ENCODE measurements at regions not wholly inside any gene's neighbourhood (a gene's known extent, or its start where the extent isn't known, plus 50 kb on each side); places are given as distances from the start of the nearest gene placed in this dataset.

- H3K4me1 Mint-ChIP-seq = no peaks in the 10 kb centered on the region
- Histone ChIP-seq H3K27ac (ENCODE audit: insufficient read depth, low read length, poor library complexity, severe bottlenecking) (no peak overlapping the region), H3K9me3 (ENCODE audit: control insufficient read depth in 2 of 2, low read length in 2 of 2) (no peaks in the 10 kb centered on the region), H3K36me3 (ENCODE audit: control insufficient read depth, insufficient read depth, low read length) (no peaks in the 10 kb centered on the region), H3K4me1 (ENCODE audit: control insufficient read depth, insufficient read depth, low read length, poor library complexity, severe bottlenecking) (no peaks in the 10 kb centered on the region), H3K4me3 (ENCODE audit: low read depth, low read length) (no peak overlapping the region), H3K27me3 (ENCODE audit: control insufficient read depth, insufficient read depth, low read length) (no peaks in the 10 kb centered on the region)
- DNase-seq (no peak), ATAC-seq (ENCODE audit: low read depth in 2 of 2) (no peak)
- H3K27me3 Mint-ChIP-seq = no peaks in the 10 kb centered on the region
- H3K27ac Mint-ChIP-seq = no peak overlapping the region
- H3K36me3 Mint-ChIP-seq = no peaks in the 10 kb centered on the region
- peaks cover 0 to 3% (median 0%) of the 10 kb centered on the region in 7 donors for H3K9me3 Mint-ChIP-seq
- no peak overlapping the region for H3K4me3 Mint-ChIP-seq
Observed at GRCh38 chr2:102929721-102930120, 167.9 kb downstream of the TMEM182 start.

DNA sequence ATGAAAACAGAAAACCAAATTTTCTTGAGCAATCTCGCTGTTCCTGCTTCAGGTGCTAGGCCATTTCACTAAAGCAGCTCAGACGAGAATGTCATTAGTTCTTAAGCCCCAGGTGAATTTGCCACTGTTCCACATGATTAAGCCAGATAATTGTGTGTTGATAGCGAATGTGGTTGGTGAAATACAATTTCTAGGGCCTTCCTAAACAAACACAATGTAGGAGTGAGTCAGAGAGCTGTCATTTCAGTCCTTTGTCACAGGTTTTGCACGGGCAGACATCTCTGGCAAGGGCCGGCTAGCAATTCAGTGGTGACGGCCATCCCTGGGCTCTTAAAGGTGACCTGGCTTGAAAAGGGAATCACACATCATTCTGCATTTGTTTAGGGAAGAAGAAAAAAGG, 170.7 kb downstream of the TMEM182 start:
- DNase-seq = no peak
- no peaks in the 10 kb centered on the region for H3K27me3 Mint-ChIP-seq
- peaks cover 0 to 3% (median 0%) of the 10 kb centered on the region in 7 donors for H3K9me3 Mint-ChIP-seq
- H3K36me3 Mint-ChIP-seq = no peaks in the 10 kb centered on the region
- no peaks in the 10 kb centered on the region for H3K4me1 Mint-ChIP-seq
- H3K27ac Mint-ChIP-seq = no peak overlapping the region
- no peak for ATAC-seq (ENCODE audit: low read depth in 2 of 2)
- Histone ChIP-seq H3K36me3 (ENCODE audit: control insufficient read depth, insufficient read depth, low read length) (no peaks in the 10 kb centered on the region), H3K4me3 (ENCODE audit: low read depth, low read length) (no peak overlapping the region), H3K27me3 (ENCODE audit: control insufficient read depth, insufficient read depth, low read length) (no peaks in the 10 kb centered on the region), H3K27ac (ENCODE audit: insufficient read depth, low read length, poor library complexity, severe bottlenecking) (no peak overlapping the region), H3K4me1 (ENCODE audit: control insufficient read depth, insufficient read depth, low read length, poor library complexity, severe bottlenecking) (no peaks in the 10 kb centered on the region), H3K9me3 (ENCODE audit: control insufficient read depth in 2 of 2, low read length in 2 of 2) (no peaks in the 10 kb centered on the region)
- H3K4me3 Mint-ChIP-seq = no peak overlapping the region

- Mint-ChIP-seq H3K4me3 (no peak overlapping the region), H3K9me3 (peaks cover 0 to 10% (median 2%) of the 10 kb centered on the region in 7 donors), H3K27me3 (no peaks in the 10 kb centered on the region), H3K36me3 (no peaks in the 10 kb centered on the region), H3K27ac (no peak overlapping the region), H3K4me1 (no peaks in the 10 kb centered on the region)
- H3K27me3 ChIP-seq (ENCODE audit: control insufficient read depth, insufficient read depth, low read length) = no peaks in the 10 kb centered on the region
- DNase-seq (no peak), ATAC-seq (ENCODE audit: low read depth in 2 of 2) (no peak)
- H3K27ac ChIP-seq (ENCODE audit: insufficient read depth, low read length, poor library complexity, severe bottlenecking) = no peak overlapping the region
- H3K4me3 ChIP-seq (ENCODE audit: low read depth, low read length) = no peak overlapping the region
- H3K9me3 ChIP-seq (ENCODE audit: control insufficient read depth in 2 of 2, low read length in 2 of 2) = no peaks in the 10 kb centered on the region
- H3K4me1 ChIP-seq (ENCODE audit: control insufficient read depth, insufficient read depth, low read length, poor library complexity, severe bottlenecking) = no peaks in the 10 kb centered on the region
- H3K36me3 ChIP-seq (ENCODE audit: control insufficient read depth, insufficient read depth, low read length) = no peaks in the 10 kb centered on the region
Observed at GRCh38 chr2:102939207-102939606, 177.4 kb downstream of the TMEM182 start.

DNA sequence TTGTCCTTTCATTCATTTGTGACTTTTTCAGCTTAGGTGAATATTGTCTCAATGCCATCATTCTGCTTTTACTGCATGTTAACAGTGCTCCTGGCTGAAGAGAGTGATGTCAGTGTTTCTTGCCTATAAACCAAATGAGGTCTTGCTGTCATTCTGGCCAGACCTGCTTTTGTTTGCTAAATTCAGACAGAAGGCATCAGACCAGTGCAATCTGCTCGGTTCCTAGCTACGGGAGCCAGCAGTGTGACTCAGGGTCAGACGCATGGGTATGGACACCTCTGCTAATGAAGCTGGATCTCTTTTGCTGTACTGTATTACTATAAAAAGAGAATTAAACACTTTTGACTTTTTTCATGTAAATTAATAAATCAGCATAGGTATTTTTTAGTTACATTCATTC, 178.9 kb downstream of the TMEM182 start:
- Histone ChIP-seq H3K27me3 (ENCODE audit: control insufficient read depth, insufficient read depth, low read length) (no peaks in the 10 kb centered on the region), H3K4me1 (ENCODE audit: control insufficient read depth, insufficient read depth, low read length, poor library complexity, severe bottlenecking) (no peaks in the 10 kb centered on the region), H3K27ac (ENCODE audit: insufficient read depth, low read length, poor library complexity, severe bottlenecking) (no peak overlapping the region), H3K9me3 (ENCODE audit: control insufficient read depth in 2 of 2, low read length in 2 of 2) (no peaks in the 10 kb centered on the region), H3K36me3 (ENCODE audit: control insufficient read depth, insufficient read depth, low read length) (no peaks in the 10 kb centered on the region), H3K4me3 (ENCODE audit: low read depth, low read length) (no peak overlapping the region)
- Mint-ChIP-seq H3K27ac (no peak overlapping the region), H3K4me1 (no peaks in the 10 kb centered on the region), H3K36me3 (no peaks in the 10 kb centered on the region), H3K4me3 (no peak overlapping the region), H3K27me3 (no peaks in the 10 kb centered on the region), H3K9me3 (peaks cover 0 to 10% (median 4%) of the 10 kb centered on the region in 7 donors)
- ATAC-seq (ENCODE audit: low read depth in 2 of 2) (no peak), DNase-seq (no peak)

GRCh38 chr2:102942107-102942506, 180.3 kb downstream of the TMEM182 start:
- DNase-seq (no peak), ATAC-seq (ENCODE audit: low read depth in 2 of 2) (no peak)
- Histone ChIP-seq H3K4me3 (ENCODE audit: low read depth, low read length) (no peak overlapping the region), H3K27me3 (ENCODE audit: control insufficient read depth, insufficient read depth, low read length) (no peaks in the 10 kb centered on the region), H3K36me3 (ENCODE audit: control insufficient read depth, insufficient read depth, low read length) (no peaks in the 10 kb centered on the region), H3K9me3 (ENCODE audit: control insufficient read depth in 2 of 2, low read length in 2 of 2) (no peaks in the 10 kb centered on the region), H3K4me1 (ENCODE audit: control insufficient read depth, insufficient read depth, low read length, poor library complexity, severe bottlenecking) (no peaks in the 10 kb centered on the region), H3K27ac (ENCODE audit: insufficient read depth, low read length, poor library complexity, severe bottlenecking) (no peak overlapping the region)
- no peaks in the 10 kb centered on the region for H3K4me1 Mint-ChIP-seq
- H3K36me3 Mint-ChIP-seq = no peaks in the 10 kb centered on the region
- H3K27ac Mint-ChIP-seq = no peak overlapping the region
- no peak overlapping the region for H3K4me3 Mint-ChIP-seq
- peaks cover 0 to 10% (median 4%) of the 10 kb centered on the region in 7 donors for H3K9me3 Mint-ChIP-seq
- H3K27me3 Mint-ChIP-seq = no peaks in the 10 kb centered on the region

GRCh38 chr2:102943251-102943650, 181.4 kb downstream of the TMEM182 start:
- H3K36me3 Mint-ChIP-seq = no peaks in the 10 kb centered on the region
- no peak overlapping the region for H3K27ac Mint-ChIP-seq

GRCh38 chr2:102950371-102950946, 188.6 kb downstream of the TMEM182 start:
- ATAC-seq (ENCODE audit: low read depth in 2 of 2) (no peak), DNase-seq (no peak)
- H3K9me3 ChIP-seq (ENCODE audit: control insufficient read depth in 2 of 2, low read length in 2 of 2) = no peaks in the 10 kb centered on the region
- no peak overlapping the region for H3K27ac ChIP-seq (ENCODE audit: insufficient read depth, low read length, poor library complexity, severe bottlenecking)
- no peaks in the 10 kb centered on the region for H3K27me3 ChIP-seq (ENCODE audit: control insufficient read depth, insufficient read depth, low read length)
- Mint-ChIP-seq H3K4me3 (no peak overlapping the region), H3K36me3 (no peaks in the 10 kb centered on the region), H3K4me1 (no peaks in the 10 kb centered on the region), H3K27me3 (no peaks in the 10 kb centered on the region), H3K9me3 (no peaks in the 10 kb centered on the region), H3K27ac (no peak overlapping the region)
- H3K4me1 ChIP-seq (ENCODE audit: control insufficient read depth, insufficient read depth, low read length, poor library complexity, severe bottlenecking) = no peaks in the 10 kb centered on the region
- H3K4me3 ChIP-seq (ENCODE audit: low read depth, low read length) = no peak overlapping the region
- H3K36me3 ChIP-seq (ENCODE audit: control insufficient read depth, insufficient read depth, low read length) = no peaks in the 10 kb centered on the region

More at GRCh38 chr2:102943251-102943650, 181.4 kb downstream of the TMEM182 start:
- DNase-seq = no peak
- Histone ChIP-seq H3K36me3 (ENCODE audit: control insufficient read depth, insufficient read depth, low read length) (no peaks in the 10 kb centered on the region), H3K4me1 (ENCODE audit: control insufficient read depth, insufficient read depth, low read length, poor library complexity, severe bottlenecking) (no peaks in the 10 kb centered on the region), H3K27ac (ENCODE audit: insufficient read depth, low read length, poor library complexity, severe bottlenecking) (no peak overlapping the region), H3K9me3 (ENCODE audit: control insufficient read depth in 2 of 2, low read length in 2 of 2) (no peaks in the 10 kb centered on the region), H3K4me3 (ENCODE audit: low read depth, low read length) (no peak overlapping the region), H3K27me3 (ENCODE audit: control insufficient read depth, insufficient read depth, low read length) (no peaks in the 10 kb centered on the region)
- ATAC-seq (ENCODE audit: low read depth in 2 of 2) = no peak
- peaks cover 0 to 8% (median 4%) of the 10 kb centered on the region in 7 donors for H3K9me3 Mint-ChIP-seq
- H3K4me3 Mint-ChIP-seq = no peak overlapping the region
- no peaks in the 10 kb centered on the region for H3K27me3 Mint-ChIP-seq
- no peaks in the 10 kb centered on the region for H3K4me1 Mint-ChIP-seq

DNA sequence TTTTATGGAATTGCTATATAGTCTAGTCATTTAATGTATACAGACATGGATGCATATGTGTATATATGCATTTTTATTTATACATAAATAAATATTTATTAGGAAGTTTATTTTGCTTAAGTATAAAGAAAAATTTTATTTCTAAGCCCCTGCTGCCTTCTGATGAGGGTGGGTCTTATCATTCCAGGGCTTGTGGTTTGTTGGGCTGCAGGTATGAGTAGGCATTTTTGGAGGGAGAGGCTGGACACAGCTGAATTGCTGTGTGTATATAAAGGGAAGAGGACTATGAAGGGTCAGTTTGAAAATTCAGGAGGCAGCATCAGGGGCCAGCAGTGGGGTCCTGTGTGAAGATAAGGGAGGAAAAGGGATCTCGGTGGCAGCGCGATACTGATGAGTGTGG, 189.4 kb downstream of the TMEM182 start:
- Mint-ChIP-seq H3K36me3 (no peaks in the 10 kb centered on the region), H3K9me3 (no peaks in the 10 kb centered on the region), H3K27me3 (no peaks in the 10 kb centered on the region), H3K4me1 (no peaks in the 10 kb centered on the region), H3K27ac (no peak overlapping the region), H3K4me3 (no peak overlapping the region)
- H3K4me3 ChIP-seq (ENCODE audit: low read depth, low read length) = no peak overlapping the region
- no peaks in the 10 kb centered on the region for H3K36me3 ChIP-seq (ENCODE audit: control insufficient read depth, insufficient read depth, low read length)
- no peaks in the 10 kb centered on the region for H3K4me1 ChIP-seq (ENCODE audit: control insufficient read depth, insufficient read depth, low read length, poor library complexity, severe bottlenecking)
- H3K9me3 ChIP-seq (ENCODE audit: control insufficient read depth in 2 of 2, low read length in 2 of 2) = no peaks in the 10 kb centered on the region
- DNase-seq (no peak), ATAC-seq (ENCODE audit: low read depth in 2 of 2) (no peak)
- H3K27ac ChIP-seq (ENCODE audit: insufficient read depth, low read length, poor library complexity, severe bottlenecking) = no peak overlapping the region
- H3K27me3 ChIP-seq (ENCODE audit: control insufficient read depth, insufficient read depth, low read length) = no peaks in the 10 kb centered on the region
